UCSD-AML1 (cell line): ENCODE measurements at regions not wholly inside any gene's neighbourhood (a gene's known extent, or its start where the extent isn't known, plus 50 kb on each side); places are given as distances from the start of the nearest gene placed in this dataset.

Experiments used
- DNase-seq: peaks from one replicate; lab custom pipeline; 2025; ENCODE audit not compliant: unreplicated experiment; lab: John Stamatoyannopoulos, UW

- no peak for DNase-seq
Observed at GRCh38 chr10:84076047-84076388, 63.3 kb upstream of the GHITM start.

GRCh38 chr10:84076540-84077195, 62.6 kb upstream of the GHITM start:
- DNase-seq, result no peak

DNA sequence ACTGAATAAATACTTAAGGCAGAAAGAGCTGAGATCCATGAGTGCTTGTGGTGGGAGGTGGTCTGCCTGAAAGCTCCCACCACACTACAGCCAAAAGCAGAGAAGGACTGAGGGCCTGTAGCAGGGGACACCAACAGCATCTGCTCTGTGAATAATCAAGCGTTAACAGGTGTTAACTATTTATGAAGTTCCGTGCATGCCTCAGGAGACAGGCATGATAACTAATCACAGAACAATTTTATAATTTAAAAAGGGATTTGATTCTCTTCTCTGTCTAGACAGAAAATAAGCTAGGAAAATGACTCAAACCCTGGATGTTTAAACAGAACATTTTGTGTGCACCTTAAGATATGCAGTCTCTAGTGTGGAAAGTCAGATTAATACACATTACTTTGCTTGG, 61.5 kb upstream of the GHITM start:
- no peak for DNase-seq

- DNase-seq, result no peak
Observed at GRCh38 chr10:84078771-84079170, 60.5 kb upstream of the GHITM start.

- no peak for DNase-seq
Observed at GRCh38 chr10:84084342-84084741, 55.0 kb upstream of the GHITM start.

DNA sequence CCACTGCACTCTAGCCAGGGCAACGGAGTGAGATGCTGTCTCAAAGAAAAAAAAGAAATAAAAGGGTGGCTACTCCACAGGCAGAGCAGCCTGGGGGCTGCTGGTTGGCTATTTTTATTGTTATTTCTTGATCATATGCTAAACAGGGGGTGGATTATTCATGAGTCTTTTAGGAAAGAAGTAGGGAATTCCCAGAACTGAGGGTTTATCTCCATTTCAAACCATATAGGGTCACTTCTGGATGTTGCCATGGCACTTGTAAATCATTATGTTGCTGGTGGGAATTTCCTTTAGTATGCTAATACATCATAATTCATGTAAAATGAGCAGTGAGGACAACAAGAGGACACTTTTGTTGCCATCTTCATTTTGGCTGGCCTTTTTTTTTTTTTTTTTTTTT, 52.1 kb upstream of the GHITM start:
- no peak for DNase-seq

GRCh38 chr10:84088626-84089025, 50.7 kb upstream of the GHITM start:
- no peak for DNase-seq

DNA sequence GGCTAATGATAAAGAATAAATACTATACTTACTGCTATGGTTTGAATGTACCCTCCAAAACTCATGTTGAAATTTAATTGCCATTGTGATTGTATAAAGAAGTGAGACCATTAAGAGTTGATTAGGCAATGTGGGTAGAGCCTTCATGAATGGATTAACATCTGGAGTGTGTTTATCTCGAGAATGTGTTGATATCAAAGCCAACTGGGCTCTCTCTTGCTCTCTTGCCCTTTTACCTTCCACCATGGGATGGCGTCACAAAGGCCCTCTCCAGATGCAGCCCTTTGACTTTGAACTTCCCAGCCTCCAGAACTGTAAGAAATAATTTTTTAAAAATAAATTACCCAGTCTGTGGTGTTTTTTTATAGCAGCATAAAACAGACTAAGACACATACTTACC, 50.1 kb upstream of the GHITM start:
- DNase-seq, result no peak
